ENCODE measurements at regions not wholly inside any gene's neighbourhood (a gene's known extent, or its start where the extent isn't known, plus 50 kb on each side); places are given as distances from the start of the nearest gene placed in this dataset.
"Not testable (repeated sequence)": the region's sequence is repeated elsewhere in the genome, so short reads cannot be mapped to it uniquely, and the experiment has no call there.

- TF ChIP-seq POLR2A (IDR thresholded peaks at IDR 0.05; ENCODE audit: low read length) (no peak), GATA1 (IDR thresholded peaks at IDR 0.05; ENCODE audit: low read depth, low read length) (no peak)
- no peak for DNase-seq
These were observed 1929.8 kb upstream of the LRRTM1 start for GRCh38 chr2:82234283-82234874.

GRCh38 chr2:82233806-82234205 is 1929.3 kb upstream of the LRRTM1 start:
- TF ChIP-seq GATA1 (IDR thresholded peaks at IDR 0.05; ENCODE audit: low read depth, low read length) = no peak
- TF ChIP-seq POLR2A (IDR thresholded peaks at IDR 0.05; ENCODE audit: low read length) = no peak
- no peak for DNase-seq

GRCh38 chr2:82230406-82230805 is 1925.9 kb upstream of the LRRTM1 start:
- DNase-seq = no peak
- TF ChIP-seq GATA1 (IDR thresholded peaks at IDR 0.05; ENCODE audit: low read depth, low read length) (no peak), POLR2A (IDR thresholded peaks at IDR 0.05; ENCODE audit: low read length) (no peak)

- DNase-seq = no peak
- no peak for TF ChIP-seq POLR2A (IDR thresholded peaks at IDR 0.05; ENCODE audit: low read length)
These were observed 1921.9 kb upstream of the LRRTM1 start for GRCh38 chr2:82226441-82226840.

GRCh38 chr2:82224301-82224940 is 1919.9 kb upstream of the LRRTM1 start:
- DNase-seq = no peak
- TF ChIP-seq POLR2A (IDR thresholded peaks at IDR 0.05; ENCODE audit: low read length) = no peak
- no peak for TF ChIP-seq GATA1 (IDR thresholded peaks at IDR 0.05; ENCODE audit: low read depth, low read length)

- DNase-seq = no peak
- TF ChIP-seq POLR2A (IDR thresholded peaks at IDR 0.05; ENCODE audit: low read length) (no peak), GATA1 (IDR thresholded peaks at IDR 0.05; ENCODE audit: low read depth, low read length) (no peak)
These were observed 1910.7 kb upstream of the LRRTM1 start for GRCh38 chr2:82215212-82215611.

GRCh38 chr2:82199493-82199852 is 1894.9 kb upstream of the LRRTM1 start:
- DNase-seq = no peak
- TF ChIP-seq POLR2A (IDR thresholded peaks at IDR 0.05; ENCODE audit: low read length) (no peak), GATA1 (IDR thresholded peaks at IDR 0.05; ENCODE audit: low read depth, low read length) (no peak)

- no peak for DNase-seq
- TF ChIP-seq POLR2A (IDR thresholded peaks at IDR 0.05; ENCODE audit: low read length) (no peak), GATA1 (IDR thresholded peaks at IDR 0.05; ENCODE audit: low read depth, low read length) (no peak)
These were observed 1894.4 kb upstream of the LRRTM1 start for GRCh38 chr2:82198809-82199492.

- TF ChIP-seq POLR2A (IDR thresholded peaks at IDR 0.05; ENCODE audit: low read length) (no peak), GATA1 (IDR thresholded peaks at IDR 0.05; ENCODE audit: low read depth, low read length) (no peak)
- DNase-seq = no peak
These were observed 1877.7 kb upstream of the LRRTM1 start for GRCh38 chr2:82182270-82182669.

- not testable (repeated sequence) for DNase-seq
These were observed 1870.7 kb upstream of the LRRTM1 start for GRCh38 chr2:82175210-82175609.

GRCh38 chr2:82172483-82172882 is 1867.9 kb upstream of the LRRTM1 start:
- TF ChIP-seq POLR2A (IDR thresholded peaks at IDR 0.05; ENCODE audit: low read length) = no peak
- TF ChIP-seq GATA1 (IDR thresholded peaks at IDR 0.05; ENCODE audit: low read depth, low read length) = no peak
- no peak for DNase-seq

GRCh38 chr2:82169379-82169778 is 1864.8 kb upstream of the LRRTM1 start:
- DNase-seq = no peak

GRCh38 chr2:82165377-82165776 is 1860.8 kb upstream of the LRRTM1 start:
- no peak for TF ChIP-seq POLR2A (IDR thresholded peaks at IDR 0.05; ENCODE audit: low read length)
- DNase-seq = no peak

More at GRCh38 chr2:82169379-82169778, 1864.8 kb upstream of the LRRTM1 start:
- TF ChIP-seq POLR2A (IDR thresholded peaks at IDR 0.05; ENCODE audit: low read length) (no peak), GATA1 (IDR thresholded peaks at IDR 0.05; ENCODE audit: low read depth, low read length) (no peak)

GRCh38 chr2:82158150-82158549 is 1853.6 kb upstream of the LRRTM1 start:
- DNase-seq = no peak

GRCh38 chr2:82155469-82155868 is 1850.9 kb upstream of the LRRTM1 start:
- no peak for TF ChIP-seq GATA1 (IDR thresholded peaks at IDR 0.05; ENCODE audit: low read depth, low read length)
- TF ChIP-seq POLR2A (IDR thresholded peaks at IDR 0.05; ENCODE audit: low read length) = no peak
- no peak for DNase-seq

More at GRCh38 chr2:82158150-82158549, 1853.6 kb upstream of the LRRTM1 start:
- no peak for TF ChIP-seq GATA1 (IDR thresholded peaks at IDR 0.05; ENCODE audit: low read depth, low read length)
- TF ChIP-seq POLR2A (IDR thresholded peaks at IDR 0.05; ENCODE audit: low read length) = no peak
